ENCODE measurements at regions not wholly inside any gene's neighbourhood (a gene's known extent, or its start where the extent isn't known, plus 50 kb on each side); places are given as distances from the start of the nearest gene placed in this dataset.

DNA sequence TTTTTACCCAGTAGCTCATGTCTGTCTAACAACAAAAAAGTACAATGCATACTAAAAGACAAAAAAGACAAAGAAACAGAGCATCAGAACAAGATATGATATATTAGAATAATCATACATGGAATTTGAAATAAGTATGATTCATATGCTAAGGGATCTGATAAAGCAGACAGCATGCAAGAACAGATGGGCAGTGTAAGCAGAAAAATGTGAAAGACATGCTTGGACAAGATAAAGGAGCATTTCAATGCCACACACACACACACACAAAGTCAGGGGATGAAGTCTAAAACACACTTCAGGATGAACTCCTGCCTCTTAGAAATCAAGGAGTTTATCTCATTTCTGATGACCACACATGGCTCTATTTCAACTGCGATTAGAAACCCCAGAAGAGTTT lies 649.6 kb upstream of the NDST4 start:
- peaks cover 4 to 20% of the 10 kb centered on the region in 2 donors for H3K9me3 Mint-ChIP-seq
- DNase-seq (ENCODE audit: low spot score in 2 of 2) (no peak), ATAC-seq (no peak)
- no peaks in the 10 kb centered on the region for H3K36me3 Mint-ChIP-seq
- H3K27ac Mint-ChIP-seq, result no peak overlapping the region

DNA sequence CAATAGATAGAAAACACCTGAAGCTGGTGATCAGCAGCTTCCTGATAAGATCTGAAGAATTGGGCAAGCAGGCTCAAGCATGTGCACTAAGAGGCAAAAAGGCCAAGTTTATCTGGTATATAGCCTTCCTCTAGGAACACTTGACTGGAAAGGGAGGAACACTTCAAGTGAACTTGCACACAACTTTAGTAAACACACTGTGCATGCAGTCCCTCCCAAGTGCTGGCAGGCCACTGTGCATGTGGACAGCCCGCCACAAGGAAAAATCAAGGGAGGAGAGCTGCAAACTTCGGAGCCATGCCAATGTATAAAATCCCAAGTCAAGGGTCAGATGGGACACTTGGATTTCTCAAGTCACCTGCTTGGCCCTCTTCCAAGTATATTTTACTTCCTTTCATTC lies 645.8 kb upstream of the NDST4 start:
- Mint-ChIP-seq H3K36me3 (no peaks in the 10 kb centered on the region), H3K9me3 (peaks cover 0 to 16% of the 10 kb centered on the region in 2 donors), H3K27ac (no peak overlapping the region)
- no peak for DNase-seq (ENCODE audit: low spot score in 2 of 2)
- ATAC-seq, result no peak

DNA sequence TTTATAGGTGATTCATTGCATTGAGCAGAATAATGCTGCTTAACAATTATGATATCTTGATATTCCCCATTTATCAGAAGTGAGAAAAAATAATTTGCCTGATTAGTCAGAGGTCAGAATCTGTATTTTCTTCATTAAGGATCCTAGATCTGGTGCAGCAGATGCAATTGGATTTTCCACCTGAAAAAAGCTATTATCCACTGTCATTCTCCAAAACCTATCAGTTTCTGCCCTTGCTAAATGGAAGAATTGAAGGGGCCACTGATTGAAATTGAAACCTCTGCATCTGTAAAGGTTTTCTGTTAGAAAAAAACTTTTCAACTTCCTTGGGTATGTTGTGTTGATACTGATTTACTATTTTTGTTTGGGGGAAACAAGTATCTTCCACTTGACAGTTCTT lies 636.0 kb upstream of the NDST4 start:
- DNase-seq (ENCODE audit: low spot score in 2 of 2), result no peak
- no peak overlapping the region for H3K27ac Mint-ChIP-seq
- H3K9me3 Mint-ChIP-seq, result peaks cover 9 to 17% of the 10 kb centered on the region in 2 donors
- ATAC-seq, result no peak
- H3K36me3 Mint-ChIP-seq, result no peaks in the 10 kb centered on the region

DNA sequence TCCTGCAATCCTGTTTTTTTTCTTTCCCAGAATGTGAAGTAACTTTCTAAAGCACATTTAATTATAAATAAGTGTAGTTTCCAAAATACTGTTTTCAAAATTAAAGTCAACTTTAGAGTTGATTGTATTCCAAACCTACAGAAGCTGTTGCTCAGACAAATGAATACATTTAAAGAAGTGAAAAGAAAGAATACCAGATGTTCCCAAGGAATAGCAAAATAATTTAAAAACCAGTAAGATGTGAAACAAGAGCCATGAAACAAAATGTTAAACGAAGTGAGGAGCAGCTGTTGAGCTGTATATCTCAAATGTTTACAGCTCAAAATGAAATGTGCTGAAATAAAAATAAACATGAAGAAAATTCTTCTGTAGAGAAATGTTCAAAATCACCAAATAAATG lies 627.4 kb upstream of the NDST4 start:
- peaks cover 0 to 4% of the 10 kb centered on the region in 2 donors for H3K9me3 Mint-ChIP-seq
- DNase-seq (ENCODE audit: low spot score in 2 of 2) (no peak), ATAC-seq (no peak)
- H3K27ac Mint-ChIP-seq, result no peak overlapping the region
- H3K36me3 Mint-ChIP-seq, result no peaks in the 10 kb centered on the region

DNA sequence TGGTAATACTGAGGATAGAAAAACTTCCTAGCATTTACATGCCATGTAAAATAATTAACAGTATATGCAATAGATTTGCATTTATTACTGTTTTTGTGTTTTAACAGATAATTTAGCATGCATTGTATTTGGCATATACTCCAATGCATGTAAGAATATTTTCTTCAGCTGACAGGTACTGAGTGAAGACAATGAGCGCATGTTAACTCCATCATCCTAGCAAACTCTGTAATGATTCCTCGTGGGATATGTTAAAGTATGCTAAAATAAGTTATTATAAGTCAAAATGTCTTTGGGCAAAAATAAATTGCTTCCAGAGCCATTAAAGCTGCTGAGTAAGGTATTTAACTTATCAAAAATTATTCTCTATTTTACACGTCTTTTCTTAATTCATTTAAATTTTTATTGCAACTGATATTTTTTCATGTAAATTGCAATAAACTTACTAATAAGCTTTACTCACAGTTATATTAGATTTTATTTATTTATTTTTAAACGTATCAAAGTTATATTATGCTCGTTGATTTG lies 616.4 kb upstream of the NDST4 start:
- H3K9me3 Mint-ChIP-seq, result peaks cover 8% of the 10 kb centered on the region in 2 donors
- H3K27ac Mint-ChIP-seq, result no peak overlapping the region
- ATAC-seq, result no peak
- no peaks in the 10 kb centered on the region for H3K36me3 Mint-ChIP-seq
- DNase-seq (ENCODE audit: low spot score in 2 of 2), result no peak

DNA sequence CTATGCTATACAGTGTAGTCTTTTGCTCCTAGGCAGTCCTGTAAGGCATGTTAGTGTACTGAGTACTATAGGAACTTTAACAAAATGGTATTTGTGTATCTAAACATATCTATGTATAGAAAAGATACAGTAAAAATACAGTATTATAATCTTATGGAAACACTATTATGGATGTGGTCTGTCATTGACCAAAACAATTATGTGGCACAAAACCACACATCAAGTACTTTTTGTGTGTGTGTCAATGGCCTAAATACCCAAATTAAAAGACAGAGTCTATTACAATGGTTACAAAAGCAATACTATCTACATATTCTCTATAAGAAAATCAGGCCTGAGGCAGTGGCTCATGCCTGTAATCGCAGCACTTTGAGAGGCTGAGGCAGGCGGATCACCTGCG lies 610.2 kb upstream of the NDST4 start:
- H3K9me3 Mint-ChIP-seq, result peaks cover 8 to 16% of the 10 kb centered on the region in 2 donors
- H3K27ac Mint-ChIP-seq, result no peak overlapping the region
- ATAC-seq, result no peak
- DNase-seq (ENCODE audit: low spot score in 2 of 2), result no peak
- no peaks in the 10 kb centered on the region for H3K36me3 Mint-ChIP-seq

DNA sequence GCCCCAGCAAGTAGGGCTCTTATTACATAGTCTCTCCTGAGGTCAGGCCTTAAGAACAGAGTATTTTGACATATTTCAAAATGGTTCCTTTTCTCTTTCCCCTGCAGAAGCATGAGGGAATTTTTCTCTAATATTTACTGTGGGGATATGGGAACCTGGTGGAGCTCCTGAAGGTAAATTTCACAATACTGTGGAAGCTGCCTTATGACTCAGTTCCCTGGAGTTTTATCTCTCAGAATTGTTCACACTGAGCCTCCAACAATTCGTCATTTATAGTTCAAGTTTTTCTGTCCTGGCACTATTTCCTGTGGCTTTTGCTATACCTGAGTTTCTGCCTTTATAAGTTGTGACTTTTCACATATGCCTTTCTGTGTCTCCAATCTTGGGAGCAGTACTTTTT lies 607.2 kb upstream of the NDST4 start:
- H3K36me3 Mint-ChIP-seq, result no peaks in the 10 kb centered on the region
- ATAC-seq (no peak), DNase-seq (ENCODE audit: low spot score in 2 of 2) (no peak)
- H3K27ac Mint-ChIP-seq, result no peak overlapping the region
- H3K9me3 Mint-ChIP-seq, result peaks cover 8 to 12% of the 10 kb centered on the region in 2 donors

DNA sequence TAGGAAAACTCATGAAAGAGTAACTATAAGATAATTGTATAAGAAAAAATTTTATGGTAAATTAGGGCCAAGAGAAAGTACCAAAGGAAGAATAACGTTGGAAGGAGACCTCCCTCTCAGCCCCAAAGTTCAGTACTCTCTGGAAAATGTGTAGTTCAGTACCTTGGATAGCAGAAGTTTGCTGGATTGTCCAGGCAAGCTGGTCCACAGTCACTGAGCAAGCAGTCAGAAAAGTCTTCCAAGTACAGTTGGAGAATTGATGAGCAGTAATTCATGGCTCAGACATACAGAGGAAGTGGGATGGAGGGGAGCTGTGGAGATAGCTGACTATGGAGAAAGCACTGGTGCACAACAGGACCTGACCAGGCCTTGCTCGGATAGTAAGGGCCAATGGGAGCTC lies 598.2 kb upstream of the NDST4 start:
- peaks cover 8 to 9% of the 10 kb centered on the region in 2 donors for H3K9me3 Mint-ChIP-seq
- ATAC-seq (no peak), DNase-seq (ENCODE audit: low spot score in 2 of 2) (no peak)
- no peak overlapping the region for H3K27ac Mint-ChIP-seq
- no peaks in the 10 kb centered on the region for H3K36me3 Mint-ChIP-seq

DNA sequence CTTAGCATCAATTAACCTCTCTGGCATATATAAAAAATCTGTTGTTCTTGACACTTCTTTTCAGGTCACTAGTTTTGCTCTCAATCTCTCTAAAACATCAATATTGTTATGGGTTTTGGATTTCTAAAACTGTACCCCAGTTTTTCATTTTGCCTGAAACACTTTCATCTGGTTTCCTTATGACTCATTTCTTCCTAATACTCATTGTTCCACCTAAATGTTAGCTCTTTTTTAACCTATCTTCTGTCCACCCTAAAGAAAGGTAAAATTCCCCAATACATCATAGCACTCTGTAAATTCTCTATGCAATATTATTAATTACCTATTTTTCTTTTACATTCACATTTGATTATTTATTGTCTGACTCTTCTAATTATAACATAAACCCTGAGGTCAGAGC lies 575.5 kb upstream of the NDST4 start:
- peaks cover 21 to 26% of the 10 kb centered on the region in 2 donors for H3K9me3 Mint-ChIP-seq
- no peak for ATAC-seq
- H3K36me3 Mint-ChIP-seq, result no peaks in the 10 kb centered on the region
- no peak overlapping the region for H3K27ac Mint-ChIP-seq
- DNase-seq (ENCODE audit: low spot score in 2 of 2), result no peak

DNA sequence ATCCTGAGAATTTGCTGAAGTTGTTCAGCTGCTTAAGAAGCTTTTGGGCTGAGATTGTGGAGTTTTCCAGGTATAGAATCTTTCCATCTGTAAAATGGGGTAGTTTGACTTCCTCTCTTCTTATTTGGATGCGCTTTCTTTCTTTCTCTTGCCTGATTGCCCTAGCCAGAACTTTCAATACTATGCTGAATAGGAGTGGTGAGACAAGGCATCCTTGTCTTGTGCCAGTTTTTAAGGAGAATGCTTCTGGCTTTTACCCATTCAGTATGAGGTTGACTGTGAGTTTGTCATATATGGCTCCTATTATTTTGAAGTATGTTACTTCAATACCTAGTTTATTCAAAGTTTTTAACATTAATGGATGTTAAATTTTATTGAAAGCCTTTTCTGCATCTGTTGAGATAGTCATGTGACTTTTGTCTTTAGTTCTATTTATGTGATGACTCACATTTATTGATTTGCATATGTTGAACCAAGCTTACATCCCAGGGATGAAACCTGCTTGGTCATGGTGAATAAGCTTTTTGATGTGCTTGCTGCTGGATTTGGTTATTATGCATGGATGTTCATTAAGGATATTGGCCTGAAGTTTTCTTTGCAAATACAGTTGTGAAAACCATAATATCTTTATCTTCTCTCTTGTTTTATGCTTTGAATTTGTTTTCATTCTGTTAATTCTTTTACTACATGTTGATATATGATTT lies 573.8 kb upstream of the NDST4 start:
- Mint-ChIP-seq H3K36me3 (no peaks in the 10 kb centered on the region), H3K27ac (no peak overlapping the region), H3K9me3 (peaks cover 18 to 24% of the 10 kb centered on the region in 2 donors)
- DNase-seq (ENCODE audit: low spot score in 2 of 2), result no peak
- no peak for ATAC-seq

DNA sequence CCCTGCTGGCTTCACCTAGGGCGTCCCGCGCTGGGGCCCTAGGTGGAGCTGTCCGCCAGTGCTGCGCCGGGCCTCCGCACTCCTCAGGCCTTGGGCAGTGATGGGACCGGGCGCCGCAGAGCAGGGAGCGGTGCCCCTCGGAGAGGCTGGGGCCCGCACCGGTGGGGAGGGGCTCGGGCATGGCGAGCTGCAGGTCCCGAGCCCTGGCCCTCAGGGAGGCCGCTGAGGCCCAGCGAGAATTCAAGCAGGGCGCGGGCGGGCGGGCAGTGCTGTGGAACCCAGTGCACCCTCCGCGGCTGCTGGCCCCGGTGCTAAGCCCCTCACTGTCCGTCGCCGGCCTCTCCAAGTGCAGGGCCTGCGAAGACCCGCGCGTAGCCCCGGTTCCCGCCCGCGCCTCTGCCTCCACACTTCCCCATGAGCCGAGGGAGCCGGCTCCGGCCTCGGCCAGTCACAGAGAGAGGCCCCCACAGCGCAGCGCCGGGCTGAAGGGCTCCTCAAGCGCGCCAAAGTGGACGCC lies 565.1 kb upstream of the NDST4 start:
- no peaks in the 10 kb centered on the region for H3K36me3 Mint-ChIP-seq
- DNase-seq (ENCODE audit: low spot score in 2 of 2), result no peak
- H3K27ac Mint-ChIP-seq, result no peak overlapping the region
- H3K9me3 Mint-ChIP-seq, result peaks cover 6 to 11% of the 10 kb centered on the region in 2 donors
- no peak for ATAC-seq

DNA sequence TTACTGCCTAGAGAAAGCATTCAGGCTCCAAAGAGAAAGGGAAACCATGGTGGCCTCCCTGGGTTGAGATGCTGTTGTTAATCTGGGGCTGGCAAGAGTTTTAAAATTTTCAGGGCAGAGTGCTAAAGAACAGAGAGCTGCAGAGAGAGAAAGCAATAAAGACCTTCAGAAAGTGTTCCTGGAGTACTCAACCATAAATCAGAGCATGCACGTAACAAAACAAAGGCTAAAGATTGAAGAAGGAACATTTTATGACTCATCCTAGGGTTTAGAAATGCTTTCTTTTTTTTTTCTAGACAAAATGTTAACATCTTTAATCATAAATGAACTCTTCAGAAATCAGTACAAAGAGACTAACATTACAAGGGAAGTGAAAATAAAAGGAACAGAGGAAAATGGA lies 562.3 kb upstream of the NDST4 start:
- ATAC-seq (no peak), DNase-seq (ENCODE audit: low spot score in 2 of 2) (no peak)
- H3K9me3 Mint-ChIP-seq, result peaks cover 6 to 11% of the 10 kb centered on the region in 2 donors
- H3K27ac Mint-ChIP-seq, result no peak overlapping the region
- H3K36me3 Mint-ChIP-seq, result no peaks in the 10 kb centered on the region

DNA sequence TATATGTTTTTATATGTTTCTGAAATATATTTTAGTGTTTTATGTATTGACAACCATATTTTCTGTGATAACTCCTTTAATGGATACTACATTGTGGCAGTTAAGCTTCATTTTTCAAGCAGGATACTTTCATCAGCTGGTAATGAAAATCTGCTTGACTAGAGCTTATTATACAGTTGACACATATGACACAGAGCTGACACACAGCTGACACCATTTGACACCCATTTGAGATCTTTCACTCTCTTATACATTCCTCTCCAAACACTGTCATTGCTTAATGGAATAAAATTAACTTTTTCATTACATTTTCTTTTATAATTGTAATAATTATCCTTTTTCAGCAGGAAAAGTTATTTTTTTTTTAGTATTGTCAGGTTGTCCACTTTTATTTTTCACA lies 561.1 kb upstream of the NDST4 start:
- H3K27ac Mint-ChIP-seq, result no peak overlapping the region
- H3K9me3 Mint-ChIP-seq, result peaks cover 6 to 7% of the 10 kb centered on the region in 2 donors
- DNase-seq (ENCODE audit: low spot score in 2 of 2) (no peak), ATAC-seq (no peak)
- H3K36me3 Mint-ChIP-seq, result no peaks in the 10 kb centered on the region

DNA sequence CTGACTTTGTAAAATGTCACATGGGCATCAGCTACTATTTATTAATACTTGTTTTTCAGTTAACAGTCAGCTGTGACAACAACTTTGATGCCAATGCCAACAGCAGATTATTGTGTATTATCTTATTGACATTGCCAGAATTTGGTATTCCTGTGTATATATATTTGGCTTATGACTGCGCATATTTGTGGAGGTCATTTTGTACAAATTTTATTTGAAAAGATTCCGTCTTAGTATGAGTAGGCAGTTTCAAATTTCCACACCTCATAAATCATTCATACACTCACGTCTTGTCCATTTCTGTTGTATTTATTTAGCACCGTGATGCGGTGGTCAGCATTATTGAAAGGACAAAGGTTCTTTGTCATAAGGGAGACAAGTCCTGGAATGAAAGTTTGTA lies 558.2 kb upstream of the NDST4 start:
- H3K9me3 Mint-ChIP-seq, result no peaks in the 10 kb centered on the region
- DNase-seq (ENCODE audit: low spot score in 2 of 2) (no peak), ATAC-seq (no peak)
- no peaks in the 10 kb centered on the region for H3K36me3 Mint-ChIP-seq
- no peak overlapping the region for H3K27ac Mint-ChIP-seq

DNA sequence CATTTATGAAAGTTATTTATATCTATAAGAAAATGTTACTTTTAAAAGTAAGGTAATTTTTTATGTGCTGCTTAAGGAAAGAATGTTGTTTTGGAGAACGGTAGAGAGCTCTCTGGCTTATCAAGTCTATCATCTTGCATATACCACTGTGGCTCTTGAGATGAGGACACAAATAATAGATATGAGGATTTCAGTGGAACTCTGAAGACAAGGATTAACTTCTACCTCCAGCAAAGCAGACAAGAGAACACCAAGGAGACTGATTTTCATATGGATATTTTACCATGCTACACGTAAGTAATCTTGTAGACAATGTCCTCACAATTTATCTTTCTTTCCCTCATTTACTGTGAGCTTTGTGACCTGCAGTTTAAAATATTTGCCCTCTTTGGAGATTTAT lies 557.5 kb upstream of the NDST4 start:
- no peak for DNase-seq (ENCODE audit: low spot score in 2 of 2)
- Mint-ChIP-seq H3K36me3 (no peaks in the 10 kb centered on the region), H3K27ac (no peak overlapping the region), H3K9me3 (peaks cover 0 to 3% of the 10 kb centered on the region in 2 donors)
- ATAC-seq, result no peak

DNA sequence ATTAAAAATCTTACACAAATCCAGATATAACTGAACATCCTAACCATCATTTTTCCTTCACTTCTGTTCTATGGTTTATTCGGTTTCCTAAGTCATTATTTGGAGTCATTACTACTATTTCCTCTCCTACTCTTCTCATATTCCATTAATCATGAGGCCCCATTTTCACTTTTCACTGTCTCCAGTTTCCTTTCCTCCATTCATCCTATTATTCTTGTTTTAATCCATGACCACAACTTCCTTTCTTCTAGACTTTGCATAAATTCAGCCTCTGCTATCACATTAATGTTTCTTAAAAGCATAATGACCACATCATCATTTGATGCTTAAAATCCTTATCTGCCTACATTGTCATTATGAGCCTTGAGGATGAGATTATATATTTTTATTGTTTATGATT lies 555.0 kb upstream of the NDST4 start:
- Mint-ChIP-seq H3K9me3 (peaks cover 0 to 3% of the 10 kb centered on the region in 2 donors), H3K36me3 (no peaks in the 10 kb centered on the region), H3K27ac (no peak overlapping the region)
- ATAC-seq (no peak), DNase-seq (ENCODE audit: low spot score in 2 of 2) (no peak)

DNA sequence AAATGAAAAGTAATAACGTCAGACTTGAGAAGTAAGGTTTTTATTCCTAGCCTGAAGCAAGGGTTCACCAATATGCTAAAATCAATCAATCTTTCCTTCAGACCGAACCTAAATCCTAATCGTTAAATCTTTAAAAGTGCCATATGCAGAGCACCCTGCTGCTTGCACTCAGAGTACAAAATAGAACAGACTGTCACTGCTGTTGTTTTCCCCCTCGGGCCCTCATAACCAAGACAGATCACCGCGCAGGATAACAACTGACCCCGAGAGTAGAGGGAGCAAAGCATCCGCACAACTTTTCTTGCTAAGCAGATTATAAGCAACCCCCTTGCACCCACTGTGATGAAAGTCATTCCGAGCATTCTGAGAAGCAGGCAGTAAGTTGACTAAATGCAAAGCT lies 550.9 kb upstream of the NDST4 start:
- ATAC-seq (no peak), DNase-seq (ENCODE audit: low spot score in 2 of 2) (no peak)
- Mint-ChIP-seq H3K27ac (no peak overlapping the region), H3K9me3 (peaks cover 0 to 3% of the 10 kb centered on the region in 2 donors), H3K36me3 (no peaks in the 10 kb centered on the region)

DNA sequence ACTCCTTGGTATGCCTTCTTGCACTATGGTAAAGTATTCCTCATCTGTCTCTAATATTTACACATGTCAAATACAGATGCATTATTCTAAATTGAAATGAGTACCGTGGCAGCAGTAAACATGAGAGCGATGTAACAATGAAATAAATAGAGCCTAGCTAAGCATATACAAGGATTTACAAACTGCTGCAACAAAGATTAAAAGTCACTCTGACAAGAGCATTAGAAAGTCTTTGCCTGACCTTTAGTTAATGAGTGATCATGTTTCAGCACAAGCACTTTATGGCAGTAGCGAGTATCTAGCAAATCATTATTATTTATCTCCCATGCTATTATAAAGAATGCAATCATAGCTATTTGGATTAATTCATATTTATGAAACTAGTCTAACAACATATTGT lies 547.0 kb upstream of the NDST4 start:
- H3K9me3 Mint-ChIP-seq, result peaks cover 6 to 12% of the 10 kb centered on the region in 2 donors
- H3K27ac Mint-ChIP-seq, result no peak overlapping the region
- no peak for ATAC-seq
- no peak for DNase-seq (ENCODE audit: low spot score in 2 of 2)
- no peaks in the 10 kb centered on the region for H3K36me3 Mint-ChIP-seq

Measured in activated naive CD4-positive, alpha-beta T cell treated with anti-CD3 and anti-CD28 coated beads, Interleukin-2, amount 50 U/mL, for 72 hours (primary cell).